GM19099 (cell line): ENCODE measurements at regions not wholly inside any gene's neighbourhood (a gene's known extent, or its start where the extent isn't known, plus 50 kb on each side); places are given as distances from the start of the nearest gene placed in this dataset.

Experiments
- POLR2A ChIP-seq: IDR thresholded peaks from 3 replicates; pipeline ENCODE4 v1.6.1; 2011; ENCODE audit warnings: low read depth; ENCODE audit not compliant: insufficient read length; ENCODE audit errors: extremely low read depth

- TF ChIP-seq POLR2A, result no peak
Measured at GRCh38 chr12:25322918-25323531, 72.3 kb upstream of the KRAS start.

- TF ChIP-seq POLR2A, result no peak
Measured at GRCh38 chr12:25322351-25322750, 71.6 kb upstream of the KRAS start.

GRCh38 chr12:25321772-25322171 lies 71.0 kb upstream of the KRAS start:
- TF ChIP-seq POLR2A, result no peak

GRCh38 chr12:25320123-25321006 lies 69.6 kb upstream of the KRAS start:
- TF ChIP-seq POLR2A, result no peak

- TF ChIP-seq POLR2A, result no peak
Measured at GRCh38 chr12:25319233-25319984, 68.7 kb upstream of the KRAS start.

GRCh38 chr12:25317553-25317952 lies 66.8 kb upstream of the KRAS start:
- TF ChIP-seq POLR2A, result no peak

GRCh38 chr12:25315388-25315787 lies 64.7 kb upstream of the KRAS start:
- no peak for TF ChIP-seq POLR2A

- no peak for TF ChIP-seq POLR2A
Measured at GRCh38 chr12:25311506-25311905, 60.8 kb upstream of the KRAS start.

GRCh38 chr12:25308756-25309155 lies 58.0 kb upstream of the KRAS start:
- TF ChIP-seq POLR2A, result no peak

GRCh38 chr12:25307818-25308217 lies 57.1 kb upstream of the KRAS start:
- TF ChIP-seq POLR2A, result no peak

- TF ChIP-seq POLR2A, result no peak
Measured at GRCh38 chr12:25301798-25302197, 51.1 kb upstream of the KRAS start.
